NCI-H1048 (cell line): ENCODE measurements at regions not wholly inside any gene's neighbourhood (a gene's known extent, or its start where the extent isn't known, plus 50 kb on each side); places are given as distances from the start of the nearest gene placed in this dataset.
A peak's percentile ranks its signal among the peaks of the same experiment; 100 is the strongest.

Experiments used
- DNase-seq: peaks from one replicate; lab custom pipeline; 2025; lab: John Stamatoyannopoulos, UW

- DNase-seq, result no peak
Observed at GRCh38 chr6:71124340-71124739, 164.3 kb upstream of the OGFRL1 start.

- DNase-seq, result no peak
Observed at GRCh38 chr6:71125216-71125615, 163.4 kb upstream of the OGFRL1 start.

- DNase-seq, result no peak
Observed at GRCh38 chr6:71126506-71126905, 162.1 kb upstream of the OGFRL1 start.

- DNase-seq, result no peak
Observed at GRCh38 chr6:71127374-71127773, 161.2 kb upstream of the OGFRL1 start.

DNA sequence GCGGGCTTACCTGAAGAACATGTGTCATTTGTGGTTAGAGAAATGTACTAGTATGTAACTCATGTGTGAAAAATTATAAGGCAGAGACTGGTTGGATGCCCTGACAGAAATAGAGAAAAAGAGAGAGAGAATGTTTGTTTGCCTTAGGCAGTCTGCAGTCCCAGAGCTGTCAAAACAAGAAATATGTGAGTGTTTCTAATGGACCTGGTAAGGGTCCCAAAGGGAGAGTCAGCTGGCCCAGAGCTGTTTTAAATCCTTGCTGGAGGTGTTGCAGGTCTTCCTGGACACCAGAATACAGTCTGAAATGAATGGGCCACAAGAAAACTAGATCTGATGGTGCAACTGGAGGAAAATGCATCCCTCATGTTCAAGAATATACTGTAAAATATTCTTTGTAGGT lies 158.3 kb upstream of the OGFRL1 start:
- no peak for DNase-seq

DNA sequence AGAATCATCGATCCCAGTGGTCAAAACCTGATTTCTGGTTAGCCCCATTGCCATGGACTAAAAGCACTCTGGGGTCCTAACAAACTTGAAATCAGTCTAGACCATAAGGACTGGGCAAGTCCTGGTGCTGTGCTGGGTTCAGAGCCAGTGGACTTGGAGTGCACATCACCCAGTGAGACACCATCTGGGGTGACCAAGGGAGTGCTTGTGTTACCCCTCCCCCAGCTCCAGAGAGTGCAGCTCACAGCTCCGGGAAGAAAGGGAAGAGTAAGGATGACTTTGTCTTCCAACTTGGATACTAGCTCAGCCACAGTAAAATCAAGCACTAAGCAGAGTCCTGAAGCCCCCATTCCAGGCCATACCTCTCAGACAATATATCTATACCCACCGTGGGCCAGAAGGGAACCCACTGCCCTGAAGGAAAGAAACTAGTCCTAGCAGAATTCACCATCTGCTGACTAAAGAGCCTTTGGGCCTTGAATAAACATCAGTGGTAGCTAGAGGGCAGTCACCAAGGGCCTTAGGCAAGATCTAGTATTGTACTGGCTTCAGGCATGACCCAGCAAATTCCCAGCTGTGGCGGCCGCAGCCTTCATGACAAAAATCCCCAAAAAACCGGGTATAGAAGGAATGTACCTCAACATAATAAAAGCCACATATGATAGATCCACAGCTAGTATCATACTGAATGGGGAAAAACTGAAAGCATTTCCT lies 153.5 kb upstream of the OGFRL1 start:
- no peak for DNase-seq

GRCh38 chr6:71137973-71138372 lies 150.6 kb upstream of the OGFRL1 start:
- DNase-seq, result no peak

GRCh38 chr6:71138376-71138775 lies 150.2 kb upstream of the OGFRL1 start:
- DNase-seq, result no peak

DNA sequence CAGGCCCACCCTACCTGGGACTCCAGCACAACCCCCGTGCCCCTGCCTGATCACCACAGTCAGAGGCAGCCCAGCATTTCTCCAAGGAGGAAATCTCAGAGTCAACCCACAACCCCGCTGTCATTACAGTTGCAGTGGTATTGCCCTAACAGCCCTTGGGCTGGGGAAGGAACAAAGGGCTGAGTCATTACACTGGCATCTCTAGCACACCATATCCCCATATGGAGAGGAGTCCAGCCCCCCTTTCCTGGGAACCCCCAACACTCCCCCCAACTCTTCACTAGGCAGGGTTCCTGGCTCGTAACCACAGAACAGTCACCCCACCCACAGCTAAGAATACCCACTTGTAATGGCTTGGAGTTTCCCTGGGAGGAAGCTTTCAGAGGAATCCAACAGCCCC lies 149.4 kb upstream of the OGFRL1 start:
- no peak for DNase-seq

DNA sequence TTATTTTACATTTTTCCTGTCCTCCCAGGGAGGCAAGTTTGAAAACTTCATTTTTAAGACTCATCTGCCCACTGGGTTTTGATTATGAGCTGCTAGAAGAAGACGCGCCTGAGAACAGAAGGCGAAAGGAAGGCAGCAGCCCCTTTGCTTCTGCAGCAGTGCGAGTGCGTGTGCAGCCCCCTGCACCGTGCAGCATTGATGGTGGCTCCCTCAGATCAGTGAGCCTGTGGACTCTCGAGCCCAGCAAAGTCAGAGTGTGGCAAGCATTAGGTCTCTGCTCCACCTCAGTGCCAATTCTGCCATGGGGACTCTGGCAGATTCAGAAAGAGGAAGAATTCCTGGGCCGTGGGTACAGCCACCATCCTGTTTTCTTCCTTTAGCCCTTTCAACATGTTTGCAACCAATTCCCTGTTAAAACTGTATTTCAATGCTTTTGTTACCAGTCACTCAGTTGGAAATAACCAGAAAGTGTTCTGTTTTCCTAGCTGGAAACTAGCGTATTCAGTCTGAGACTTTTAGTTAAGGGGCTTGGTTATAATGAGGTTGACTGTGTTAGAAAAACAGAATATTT lies 134.8 kb upstream of the OGFRL1 start:
- no peak for DNase-seq

DNA sequence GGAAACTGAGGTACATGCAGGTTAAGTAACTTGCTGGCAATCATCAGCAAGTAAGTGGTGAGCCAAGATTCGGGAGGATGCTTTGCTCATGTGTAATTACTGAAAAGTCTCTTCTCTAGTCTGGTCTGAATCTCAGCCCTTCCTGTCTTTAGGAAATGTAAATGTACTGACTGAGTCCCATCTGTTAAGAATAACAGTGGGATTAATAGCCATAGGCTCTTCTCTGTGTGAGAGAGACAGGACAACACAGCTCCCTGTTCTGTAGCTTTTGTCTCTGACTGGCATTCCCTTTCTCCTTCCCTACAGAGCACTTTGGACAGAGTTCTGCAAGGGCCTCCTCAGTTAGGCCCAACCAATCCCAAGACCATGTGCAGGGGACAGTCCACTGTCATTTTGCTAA lies 131.3 kb upstream of the OGFRL1 start:
- no peak for DNase-seq

- DNase-seq, result no peak
Observed at GRCh38 chr6:71164890-71165289, 123.7 kb upstream of the OGFRL1 start.

DNA sequence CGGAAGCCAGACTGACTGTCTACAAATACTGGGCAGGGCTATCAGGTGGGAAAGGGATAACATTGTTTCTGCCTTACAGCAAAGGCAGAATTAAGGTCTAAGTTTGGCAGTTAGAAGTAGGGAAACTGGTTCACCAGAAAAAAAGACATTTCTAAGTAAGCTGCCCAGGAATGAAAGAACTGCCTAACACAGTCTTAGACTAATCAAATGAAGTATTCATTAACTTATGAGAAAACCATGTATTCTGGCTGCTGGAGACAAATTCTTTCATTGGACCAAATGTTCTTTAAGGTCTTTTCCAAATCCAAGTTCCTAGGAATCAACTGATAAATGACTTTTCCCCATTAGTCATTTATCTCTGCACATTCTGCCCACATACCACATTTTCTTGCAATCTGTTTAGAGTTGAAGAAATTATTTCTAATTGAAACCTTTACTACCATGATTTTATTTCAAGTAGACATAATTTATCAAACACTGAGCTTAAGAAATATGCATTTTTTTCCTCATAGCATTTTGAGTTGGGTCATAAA lies 120.3 kb upstream of the OGFRL1 start:
- no peak for DNase-seq

DNA sequence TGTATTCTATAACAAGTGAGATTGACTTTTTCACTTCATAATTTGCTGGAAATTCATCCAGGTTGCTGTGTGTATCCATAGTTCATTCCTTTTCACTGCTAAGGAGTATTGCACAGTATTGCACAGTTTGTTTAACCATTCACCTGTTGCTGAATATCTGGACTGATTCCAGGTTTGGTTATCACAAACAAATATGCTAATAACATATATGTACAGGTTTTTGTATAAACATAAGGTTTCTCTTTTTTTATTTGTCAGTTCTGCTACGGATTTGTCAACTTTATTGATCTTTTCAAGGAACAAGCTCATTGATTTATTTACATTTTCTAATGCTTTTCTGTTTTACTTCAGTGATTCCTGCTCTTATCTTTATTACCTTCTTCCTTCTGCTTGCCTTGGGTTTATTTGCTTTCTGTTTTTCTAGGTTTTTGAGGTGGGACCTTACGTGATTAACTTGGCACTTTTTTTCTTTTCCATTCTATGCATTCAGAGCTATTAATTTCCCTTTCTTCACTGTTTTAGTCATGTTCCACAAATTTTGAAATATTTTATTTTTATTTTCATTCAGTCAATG lies 117.0 kb upstream of the OGFRL1 start:
- DNase-seq, result no peak

GRCh38 chr6:71179249-71179885 lies 109.2 kb upstream of the OGFRL1 start:
- no peak for DNase-seq

GRCh38 chr6:71181565-71181964 lies 107.0 kb upstream of the OGFRL1 start:
- no peak for DNase-seq

- no peak for DNase-seq
Observed at GRCh38 chr6:71187141-71187540, 101.5 kb upstream of the OGFRL1 start.

DNA sequence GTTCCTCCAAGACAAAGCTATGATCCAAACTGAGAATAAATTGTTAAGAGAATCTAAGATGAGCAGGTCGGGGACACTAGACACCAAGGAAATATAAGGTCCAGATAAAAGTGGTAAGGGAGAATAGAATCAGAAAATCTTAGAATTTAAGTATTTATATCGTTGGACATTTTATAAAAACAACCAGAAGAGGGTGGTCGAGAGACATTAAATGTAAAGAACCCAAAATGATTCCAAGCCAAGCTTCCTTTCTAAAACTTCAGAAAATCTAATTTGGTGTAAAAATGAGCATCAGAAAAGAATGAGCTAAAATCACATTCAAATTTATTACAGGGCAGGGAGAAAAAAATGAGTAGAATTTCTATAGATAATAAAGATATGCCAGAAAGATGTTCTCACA lies 97.8 kb upstream of the OGFRL1 start:
- no peak for DNase-seq

GRCh38 chr6:71194724-71195123 lies 93.9 kb upstream of the OGFRL1 start:
- DNase-seq, result no peak

DNA sequence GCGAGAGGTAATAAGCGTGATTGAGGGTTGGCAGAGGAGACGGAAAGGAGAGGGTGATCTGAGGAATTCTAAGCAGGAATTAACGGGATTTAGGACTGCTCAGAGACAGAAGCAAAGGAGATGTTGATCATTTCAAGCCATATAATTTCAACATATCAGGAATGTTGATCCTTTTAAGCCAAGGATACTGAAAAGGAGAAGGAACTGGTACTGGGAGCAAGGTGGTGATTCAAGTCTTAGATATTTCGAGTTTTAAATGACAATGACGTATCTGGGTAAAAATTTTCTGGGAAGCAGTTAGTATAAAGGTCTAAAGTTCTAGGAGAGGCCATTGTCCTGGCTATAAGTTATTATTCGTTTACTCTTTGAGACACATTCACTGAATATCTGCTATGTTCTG lies 91.3 kb upstream of the OGFRL1 start:
- DNase-seq, result no peak

DNA sequence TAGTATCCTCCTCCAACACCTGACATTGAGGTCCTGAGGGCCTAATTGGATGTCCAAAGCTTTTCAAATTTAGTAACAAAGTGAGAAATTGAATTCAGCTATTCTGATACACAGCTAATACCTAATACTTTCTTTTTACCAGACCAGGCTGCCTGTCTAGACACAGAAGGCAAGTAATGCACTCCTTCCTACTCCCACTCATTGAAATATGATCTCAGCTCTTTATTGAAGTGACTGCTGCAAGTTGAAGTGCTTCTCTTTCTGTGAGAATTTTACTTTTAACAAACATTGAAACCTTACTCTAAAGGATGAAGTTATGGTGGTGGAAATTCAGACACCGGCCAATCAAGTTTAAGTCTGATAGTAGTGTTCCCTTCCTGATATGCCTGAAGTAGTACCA lies 90.8 kb upstream of the OGFRL1 start:
- no peak for DNase-seq

DNA sequence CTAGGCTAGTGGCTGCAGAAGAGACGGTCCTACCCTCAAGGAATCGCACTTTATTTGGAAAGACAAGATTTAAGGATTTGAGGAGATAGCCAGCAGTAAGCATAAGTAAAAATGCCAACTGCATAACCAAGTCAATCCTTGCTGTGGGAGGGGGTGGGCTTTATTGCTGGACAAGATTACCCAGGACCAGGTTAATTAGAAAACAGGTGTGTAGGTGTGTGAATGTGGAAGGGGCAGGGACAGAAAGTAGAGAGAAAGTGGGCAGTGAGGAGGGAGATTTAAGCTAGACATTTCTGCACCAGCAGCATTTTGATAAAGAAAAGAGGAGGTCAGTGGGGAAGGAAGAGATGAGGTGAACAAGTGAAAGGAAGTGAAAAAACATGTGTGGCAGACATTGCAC lies 89.7 kb upstream of the OGFRL1 start:
- DNase-seq, result no peak

GRCh38 chr6:71199736-71200135 lies 88.9 kb upstream of the OGFRL1 start:
- DNase-seq, result peak; percentile 17
